ENCODE measurements at regions not wholly inside any gene's neighbourhood (a gene's known extent, or its start where the extent isn't known, plus 50 kb on each side); places are given as distances from the start of the nearest gene placed in this dataset.

DNA sequence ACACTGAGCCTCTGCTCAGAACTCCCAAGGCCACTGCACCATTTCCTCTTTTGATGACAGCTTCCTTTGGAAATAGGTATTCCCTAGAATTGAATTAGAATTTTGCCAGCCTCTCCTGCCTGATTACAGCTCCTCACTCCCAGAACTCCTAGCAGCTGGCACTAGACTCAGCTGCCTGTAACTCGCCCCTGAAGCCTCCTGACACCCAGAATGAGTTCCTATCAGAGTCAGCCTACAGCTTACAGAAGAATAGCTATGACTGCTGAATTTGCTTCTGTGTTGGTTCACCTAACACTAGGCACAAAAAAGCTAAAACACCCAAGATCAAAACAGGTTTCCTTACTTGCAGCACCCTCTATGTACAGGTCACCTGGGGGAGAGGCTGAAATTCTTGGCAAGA lies 108.2 kb upstream of the PTPRM start (continued):
- TF ChIP-seq PRDM2 (tag by site-specific recombination; IDR thresholded peaks at IDR 0.05; ENCODE audit: borderline replicate concordance) (no peak), ZNF660 (tag by site-specific recombination; IDR thresholded peaks at IDR 0.05) (no peak), ZNF114 (tag by site-specific recombination; IDR thresholded peaks at IDR 0.05) (no peak), ZNF580 (tag by site-specific recombination; IDR thresholded peaks at IDR 0.05) (no peak), ZNF121 (tag by site-specific recombination; IDR thresholded peaks at IDR 0.05) (no peak)

- ChIA-PET CTCF (interaction anchor here (0.7 to 1.5 kb wide), 5 partner anchors 10 to 187 kb away, joined by 3 to 4 read pairs (median 4); no protein-coding TSS in a partner anchor), POLR2A (no interaction called here)
- no peaks in the 10 kb centered on the region for H3K36me3 ChIP-seq (ENCODE audit: control insufficient read depth in 2 of 2, insufficient read depth in 1 of 2, low read length in 2 of 2)
- H3K4me3 ChIP-seq (ENCODE audit: low read depth, low read length), result no peak overlapping the region
- no peaks in the 10 kb centered on the region for H3K9me3 ChIP-seq (ENCODE audit: control insufficient read depth, insufficient read depth, low read depth, low read length)
- no peaks in the 10 kb centered on the region for H3K4me1 ChIP-seq (ENCODE audit: control insufficient read depth, insufficient read depth, low read length)
- no peak overlapping the region for H3K27ac ChIP-seq (ENCODE audit: extremely low read depth, low read depth, low read length)
- no peak for TF ChIP-seq ZNF513 (tag by site-specific recombination; IDR thresholded peaks at IDR 0.05)
- TF ChIP-seq SCRT1 (tag by site-specific recombination; IDR thresholded peaks at IDR 0.05; ENCODE audit: borderline replicate concordance), result peak; percentile 46; the same call in 1 of the 2 replicates
- 0 out of 2 replicates have a peak, but pooled peaks have one; percentile 33 for TF ChIP-seq SCRT2 (tag by site-specific recombination; IDR thresholded peaks at IDR 0.05)
- TF ChIP-seq ZNF621 (tag by site-specific recombination; IDR thresholded peaks at IDR 0.05), result no peak
- TF ChIP-seq ZNF677 (tag by site-specific recombination; IDR thresholded peaks at IDR 0.05), result no peak
Observed at GRCh38 chr18:7459851-7460770, 107.0 kb upstream of the PTPRM start.

DNA sequence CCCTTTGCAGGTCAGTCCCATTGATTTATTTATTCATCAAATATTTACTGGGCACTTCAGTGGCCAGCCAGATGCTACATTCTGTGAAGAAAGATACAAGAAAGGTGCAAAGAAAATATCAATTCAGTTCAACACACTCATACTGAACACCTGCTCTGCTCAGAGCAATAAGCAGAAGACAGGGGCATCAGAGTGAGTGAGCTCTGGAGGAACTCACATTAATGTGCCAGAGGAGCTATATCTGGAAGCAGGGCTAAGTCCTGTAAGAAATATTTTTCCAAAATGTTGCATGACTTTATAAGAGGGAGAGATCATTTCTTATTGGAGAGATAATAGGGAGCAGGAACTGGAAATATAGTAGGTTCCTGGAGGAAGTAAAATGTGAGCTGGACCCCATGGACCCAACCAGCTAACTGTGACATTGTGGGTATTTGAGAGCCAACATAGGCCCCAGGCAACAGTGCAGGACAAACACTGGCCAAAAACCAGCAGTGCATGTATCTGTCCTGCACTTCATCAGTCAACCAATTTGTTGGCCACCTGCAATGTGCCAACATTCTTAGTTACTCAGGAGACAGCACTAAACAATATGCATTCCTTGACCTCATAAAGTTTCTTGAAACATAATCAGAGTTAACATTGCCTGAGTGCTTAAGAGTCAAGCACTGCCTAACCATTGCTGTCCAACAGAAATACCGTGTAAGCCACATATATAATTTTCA lies 102.7 kb upstream of the PTPRM start:
- POLR2A ChIA-PET, result no interaction called here
- Histone ChIP-seq H3K4me1 (ENCODE audit: control insufficient read depth, insufficient read depth, low read length) (no peaks in the 10 kb centered on the region), H3K36me3 (ENCODE audit: control insufficient read depth in 2 of 2, insufficient read depth in 1 of 2, low read length in 2 of 2) (no peaks in the 10 kb centered on the region), H3K27ac (ENCODE audit: extremely low read depth, low read depth, low read length) (no peak overlapping the region), H3K9me3 (ENCODE audit: control insufficient read depth, insufficient read depth, low read depth, low read length) (no peaks in the 10 kb centered on the region), H3K4me3 (ENCODE audit: low read depth, low read length) (no peak overlapping the region)
- CTCF ChIA-PET, result interaction anchor here (0.6 kb wide), 1 partner anchor 126 kb away, joined by 3 read pairs; no protein-coding TSS in a partner anchor
- TF ChIP-seq ZNF529 (tag by site-specific recombination; IDR thresholded peaks at IDR 0.05; ENCODE audit: insufficient replicate concordance) (no peak), ZNF518A (tag by site-specific recombination; conservative IDR thresholded peaks at IDR 0.05; ENCODE audit: low read depth) (no peak), ZNF280D (tag by site-specific recombination; IDR thresholded peaks at IDR 0.05) (no peak)

Data from HEK293 (cell line).